PC-3 (cell line): ENCODE measurements at regions not wholly inside any gene's neighbourhood (a gene's known extent, or its start where the extent isn't known, plus 50 kb on each side); places are given as distances from the start of the nearest gene placed in this dataset.

Experiments used
- ATAC-seq: fragments of 200-7000 bp; cut with Tn5 transposase; 2 replicates; pipeline ENCODE4 v1.9.1; 2020; ENCODE audit warnings: mild to moderate bottlenecking, moderate library complexity
- BruUV-seq: library from RNA; stranded (reverse); fragments of 400-500 nt; replicated peaks from 2 replicates; lab custom pipeline; 2021; lab: Mats Ljungman, UMichigan
- CTCF ChIA-PET: fragments of 300-600 bp; sonication (Branson Sonifier 250); formaldehyde crosslinking; loops from one replicate; lab custom pipeline; 2022; ENCODE audit warnings: antibody characterized with exemption; lab: Charles Lee
- POLR2A ChIA-PET: fragments of 300-600 bp; sonication (Branson Sonifier 250); formaldehyde crosslinking; loops from one replicate; lab custom pipeline; 2022; ENCODE audit warnings: antibody characterized with exemption; ENCODE audit not compliant: unreplicated experiment; lab: Charles Lee
- DNase-seq: peaks from one replicate; pipeline ENCODE4 v3.0.0-alpha.2; 2015
- H2AFZ ChIP-seq: fragments of 300-600 bp; sonication (generic); 2 replicates; pipeline ENCODE4 v1.6.0; 2016; ENCODE audit warnings: antibody characterized with exemption, low read length
- H3F3A ChIP-seq: fragments of 300-600 bp; sonication (generic); one replicate; pipeline ENCODE4 v1.6.0; 2017; ENCODE audit warnings: antibody characterized with exemption, low read length, control low read depth, mild to moderate bottlenecking; ENCODE audit not compliant: unreplicated experiment
- H3K27ac ChIP-seq: fragments of 300-600 bp; sonication (generic); 2 replicates; pipeline ENCODE4 v1.5.1; 2016; ENCODE audit warnings: mild to moderate bottlenecking, low read length
- H3K27me3 ChIP-seq: fragments of 300-600 bp; sonication (generic); 2 replicates; pipeline ENCODE4 v1.6.1; 2016; ENCODE audit warnings: low read length, mixed read lengths
- H3K36me3 ChIP-seq: fragments of 300-600 bp; sonication (generic); 2 replicates; pipeline ENCODE4 v1.6.1; 2016; ENCODE audit warnings: low read depth, mixed run types, low read length, mixed read lengths
- H3K4me1 ChIP-seq: fragments of 300-600 bp; sonication (generic); 2 replicates; pipeline ENCODE4 v1.5.1; 2016; ENCODE audit warnings: low read length; ENCODE audit not compliant: insufficient read depth
- H3K4me2 ChIP-seq: fragments of 300-600 bp; sonication (generic); 2 replicates; pipeline ENCODE4 v1.6.0; 2016; ENCODE audit warnings: low read length
- H3K4me3 ChIP-seq: fragments of 300-600 bp; sonication (generic); 2 replicates; pipeline ENCODE4 v1.5.1; 2016; ENCODE audit warnings: mild to moderate bottlenecking, low read length, mixed read lengths
- H3K79me2 ChIP-seq: fragments of 300-600 bp; sonication (generic); 2 replicates; pipeline ENCODE4 v1.6.1; 2017; ENCODE audit warnings: low read length, mixed read lengths
- H3K9ac ChIP-seq: fragments of 300-600 bp; sonication (generic); 2 replicates; pipeline ENCODE4 v1.6.0; 2016; ENCODE audit warnings: mild to moderate bottlenecking, low read length
- H3K9me2 ChIP-seq: fragments of 300-600 bp; sonication (generic); replicated peaks from 2 replicates; pipeline ENCODE4 v1.6.1; 2016; ENCODE audit warnings: mixed run types, low read length, mixed read lengths
- H3K9me3 ChIP-seq: fragments of 300-600 bp; sonication (generic); 2 replicates; pipeline ENCODE4 v1.6.1; 2016; ENCODE audit warnings: low read length, mixed read lengths
- H4K20me1 ChIP-seq: fragments of 300-600 bp; sonication (generic); 2 replicates; pipeline ENCODE4 v1.6.1; 2016; ENCODE audit warnings: low read length, mixed read lengths
- EZH2 ChIP-seq: fragments of 300-600 bp; sonication (generic); IDR thresholded peaks from one replicate; pipeline ENCODE4 v1.6.1; 2017; ENCODE audit warnings: antibody characterized with exemption, mild to moderate bottlenecking, low read length; ENCODE audit not compliant: unreplicated experiment
- EZH2phosphoT487 ChIP-seq: fragments of 300-600 bp; sonication (generic); IDR thresholded peaks from 2 replicates; pipeline ENCODE4 v1.6.1; 2018; ENCODE audit warnings: mild to moderate bottlenecking, antibody characterized with exemption, low read length, borderline replicate concordance
- intact Hi-C: fragments of 100-400 bp; cut with micrococcal nuclease; formaldehyde crosslinking; loops from 2 replicates; pipeline ENCODE4 v1.9.0; 2023
- TF ChIP-seq, protein P1 (sequence below): fragments of 300-600 bp; sonication (generic); conservative IDR thresholded peaks from 2 replicates; pipeline ENCODE4 v1.5.1; 2017; ENCODE audit warnings: antibody characterized with exemption, low read depth, mild to moderate bottlenecking, low read length

GRCh38 chr13:64311948-64312347 lies 2896.3 kb upstream of the PCDH20 start:
- ChIA-PET CTCF (no interaction called here), POLR2A (no interaction called here)
- Histone ChIP-seq H3K9ac (no peak overlapping the region), H3K9me2 (no peaks in the 10 kb centered on the region), H3K27ac (peak overlapping the region; percentile 50), H3F3A (no peaks in the 10 kb centered on the region), H3K36me3 (no peaks in the 10 kb centered on the region), H3K4me1 (peaks cover 29% of the 10 kb centered on the region), H3K9me3 (no peaks in the 10 kb centered on the region), H4K20me1 (no peaks in the 10 kb centered on the region), H3K4me2 (no peak overlapping the region), H3K27me3 (no peaks in the 10 kb centered on the region), H3K4me3 (no peak overlapping the region), H2AFZ (no peak overlapping the region), H3K79me2 (no peaks in the 10 kb centered on the region)
- no TSS peak for BruUV-seq
- no peak for DNase-seq
- intact Hi-C loops = loop anchor here (5.0 kb wide), 1 partner anchor 85 kb away; no protein-coding TSS in a partner anchor
- no peak for TF ChIP-seq EZH2phosphoT487
- TF ChIP-seq EZH2 = no peak
- TF ChIP-seq, protein P1, sequence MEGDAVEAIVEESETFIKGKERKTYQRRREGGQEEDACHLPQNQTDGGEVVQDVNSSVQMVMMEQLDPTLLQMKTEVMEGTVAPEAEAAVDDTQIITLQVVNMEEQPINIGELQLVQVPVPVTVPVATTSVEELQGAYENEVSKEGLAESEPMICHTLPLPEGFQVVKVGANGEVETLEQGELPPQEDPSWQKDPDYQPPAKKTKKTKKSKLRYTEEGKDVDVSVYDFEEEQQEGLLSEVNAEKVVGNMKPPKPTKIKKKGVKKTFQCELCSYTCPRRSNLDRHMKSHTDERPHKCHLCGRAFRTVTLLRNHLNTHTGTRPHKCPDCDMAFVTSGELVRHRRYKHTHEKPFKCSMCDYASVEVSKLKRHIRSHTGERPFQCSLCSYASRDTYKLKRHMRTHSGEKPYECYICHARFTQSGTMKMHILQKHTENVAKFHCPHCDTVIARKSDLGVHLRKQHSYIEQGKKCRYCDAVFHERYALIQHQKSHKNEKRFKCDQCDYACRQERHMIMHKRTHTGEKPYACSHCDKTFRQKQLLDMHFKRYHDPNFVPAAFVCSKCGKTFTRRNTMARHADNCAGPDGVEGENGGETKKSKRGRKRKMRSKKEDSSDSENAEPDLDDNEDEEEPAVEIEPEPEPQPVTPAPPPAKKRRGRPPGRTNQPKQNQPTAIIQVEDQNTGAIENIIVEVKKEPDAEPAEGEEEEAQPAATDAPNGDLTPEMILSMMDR = no peak
- no peak for ATAC-seq

GRCh38 chr13:64311112-64311511 lies 2895.5 kb upstream of the PCDH20 start:
- no peak for TF ChIP-seq EZH2phosphoT487
- TF ChIP-seq EZH2 = no peak
- TF ChIP-seq, protein P1 = no peak
- Histone ChIP-seq H3K4me2 (peak overlapping the region; percentile 33; the same call in 1 of the 2 replicates), H2AFZ (no peak overlapping the region), H3K4me1 (peaks cover 29% of the 10 kb centered on the region), H3K9me2 (no peaks in the 10 kb centered on the region), H3K9ac (no peak overlapping the region), H3K4me3 (no peak overlapping the region), H3K27ac (peak overlapping the region; percentile 73), H3K79me2 (no peaks in the 10 kb centered on the region), H3K9me3 (no peaks in the 10 kb centered on the region), H3K36me3 (no peaks in the 10 kb centered on the region), H3K27me3 (no peaks in the 10 kb centered on the region), H4K20me1 (no peaks in the 10 kb centered on the region), H3F3A (no peaks in the 10 kb centered on the region)
- intact Hi-C loops = loop anchor here (5.0 kb wide), 1 partner anchor 86 kb away; no protein-coding TSS in a partner anchor
- peak; percentile 78 for DNase-seq
- BruUV-seq = no TSS peak
- CTCF ChIA-PET = interaction anchor here (0.6 kb wide), 1 partner anchor 528 kb away, joined by 3 read pairs; no protein-coding TSS in a partner anchor
- POLR2A ChIA-PET = no interaction called here
- ATAC-seq = peak; percentile 81

GRCh38 chr13:64305246-64305645 lies 2889.6 kb upstream of the PCDH20 start:
- H3K27me3 ChIP-seq = no peaks in the 10 kb centered on the region
- DNase-seq = peak; percentile 44
- H3K9me2 ChIP-seq = no peaks in the 10 kb centered on the region
- H3K4me3 ChIP-seq = no peak overlapping the region
- H4K20me1 ChIP-seq = no peaks in the 10 kb centered on the region
- no peak overlapping the region for H3K4me2 ChIP-seq
- no peak overlapping the region for H3K9ac ChIP-seq
- H3K79me2 ChIP-seq = no peaks in the 10 kb centered on the region
- POLR2A ChIA-PET = no interaction called here
- H3K27ac ChIP-seq = no peak overlapping the region
- BruUV-seq = no TSS peak
- intact Hi-C loops = no loop called here
- no peak overlapping the region for H2AFZ ChIP-seq
- H3F3A ChIP-seq = no peaks in the 10 kb centered on the region
- TF ChIP-seq, protein P1 = no peak
- TF ChIP-seq EZH2phosphoT487 = no peak
- no peak for TF ChIP-seq EZH2
- H3K4me1 ChIP-seq = peaks cover 9% of the 10 kb centered on the region
- CTCF ChIA-PET = no interaction called here
- 0 out of 2 replicates have a peak, but pooled peaks have one; percentile 38 for ATAC-seq
- H3K36me3 ChIP-seq = no peaks in the 10 kb centered on the region
- H3K9me3 ChIP-seq = no peaks in the 10 kb centered on the region
